ENCODE measurements at regions not wholly inside any gene's neighbourhood (a gene's known extent, or its start where the extent isn't known, plus 50 kb on each side); places are given as distances from the start of the nearest gene placed in this dataset.

DNA sequence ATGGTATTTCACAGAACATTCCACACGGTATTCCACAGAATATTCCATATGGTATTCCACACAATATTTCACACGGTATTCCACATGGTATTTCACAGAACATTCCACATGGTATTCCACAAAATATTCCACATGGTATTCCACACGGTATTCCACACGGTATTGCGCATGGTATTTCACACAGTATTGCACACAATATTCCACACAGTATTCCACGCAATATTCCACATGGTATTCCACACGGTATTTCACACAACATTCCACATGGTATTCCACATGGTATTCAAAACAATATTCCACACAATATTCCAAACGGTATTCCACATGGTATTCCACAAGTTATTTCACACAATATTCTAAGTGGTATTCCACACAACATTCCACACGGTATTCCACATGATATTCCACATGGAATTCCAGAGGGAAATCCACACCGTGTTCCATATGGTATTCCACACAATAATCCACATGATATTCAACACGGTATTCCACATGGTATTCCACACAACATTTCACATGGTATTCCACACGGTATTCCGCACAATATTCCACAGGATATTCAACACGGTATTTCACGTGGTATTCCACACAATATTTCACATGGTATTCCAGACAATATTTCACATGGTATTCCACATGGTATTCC is 136.7 kb upstream of the CHST15 start:
- Mint-ChIP-seq H3K36me3 (ENCODE audit: low read depth) (peaks cover 8% of the 10 kb centered on the region), H3K4me1 (peaks cover 21% of the 10 kb centered on the region), H3K27ac (no peak overlapping the region), H3K27me3 (ENCODE audit: low read depth) (peaks cover 13% of the 10 kb centered on the region), H3K9me3 (peaks cover 65% of the 10 kb centered on the region), H3K4me3 (no peak overlapping the region)
- TF ChIP-seq, protein P1, sequence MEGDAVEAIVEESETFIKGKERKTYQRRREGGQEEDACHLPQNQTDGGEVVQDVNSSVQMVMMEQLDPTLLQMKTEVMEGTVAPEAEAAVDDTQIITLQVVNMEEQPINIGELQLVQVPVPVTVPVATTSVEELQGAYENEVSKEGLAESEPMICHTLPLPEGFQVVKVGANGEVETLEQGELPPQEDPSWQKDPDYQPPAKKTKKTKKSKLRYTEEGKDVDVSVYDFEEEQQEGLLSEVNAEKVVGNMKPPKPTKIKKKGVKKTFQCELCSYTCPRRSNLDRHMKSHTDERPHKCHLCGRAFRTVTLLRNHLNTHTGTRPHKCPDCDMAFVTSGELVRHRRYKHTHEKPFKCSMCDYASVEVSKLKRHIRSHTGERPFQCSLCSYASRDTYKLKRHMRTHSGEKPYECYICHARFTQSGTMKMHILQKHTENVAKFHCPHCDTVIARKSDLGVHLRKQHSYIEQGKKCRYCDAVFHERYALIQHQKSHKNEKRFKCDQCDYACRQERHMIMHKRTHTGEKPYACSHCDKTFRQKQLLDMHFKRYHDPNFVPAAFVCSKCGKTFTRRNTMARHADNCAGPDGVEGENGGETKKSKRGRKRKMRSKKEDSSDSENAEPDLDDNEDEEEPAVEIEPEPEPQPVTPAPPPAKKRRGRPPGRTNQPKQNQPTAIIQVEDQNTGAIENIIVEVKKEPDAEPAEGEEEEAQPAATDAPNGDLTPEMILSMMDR (IDR thresholded peaks at IDR 0.05; ENCODE audit: unreplicated experiment in 3 of 3), result no peak

DNA sequence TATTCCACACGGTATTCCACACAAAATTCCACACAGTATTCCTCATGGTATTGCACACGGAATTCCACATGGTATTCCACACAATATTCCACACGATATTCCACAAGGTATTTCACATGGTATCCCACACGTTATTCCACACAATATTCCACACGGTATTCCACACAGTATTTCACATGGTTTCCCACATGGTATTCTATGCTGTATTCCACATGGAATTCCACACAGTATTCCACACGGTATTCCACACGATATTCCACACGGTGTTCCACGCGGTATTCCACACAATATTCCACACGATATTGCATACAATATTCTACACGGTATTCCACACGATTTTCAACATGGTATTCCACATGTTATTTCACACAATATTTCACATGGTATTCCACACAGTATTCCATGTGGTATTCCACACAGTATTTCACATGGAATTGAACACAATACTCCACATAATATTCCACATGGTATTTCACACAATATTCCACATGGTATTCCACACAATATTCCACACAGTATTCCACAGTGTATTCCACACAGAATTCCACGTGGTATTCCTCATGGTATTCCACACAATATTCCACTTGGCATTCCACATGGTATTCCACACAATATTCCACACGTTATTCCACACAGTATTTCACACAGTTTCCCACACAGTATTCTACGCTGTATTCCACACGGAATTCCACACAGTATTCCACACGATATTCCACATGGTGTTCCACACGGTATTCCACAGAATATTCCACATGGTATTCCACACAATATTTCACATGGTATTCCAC is 136.0 kb upstream of the CHST15 start:
- Mint-ChIP-seq H3K27me3 (ENCODE audit: low read depth) (peaks cover 8% of the 10 kb centered on the region), H3K4me3 (no peak overlapping the region), H3K4me1 (peaks cover 27% of the 10 kb centered on the region), H3K27ac (no peak overlapping the region), H3K36me3 (ENCODE audit: low read depth) (peaks cover 8% of the 10 kb centered on the region), H3K9me3 (peaks cover 66% of the 10 kb centered on the region)
- TF ChIP-seq, protein P1 (IDR thresholded peaks at IDR 0.05; ENCODE audit: unreplicated experiment in 3 of 3), result no peak

DNA sequence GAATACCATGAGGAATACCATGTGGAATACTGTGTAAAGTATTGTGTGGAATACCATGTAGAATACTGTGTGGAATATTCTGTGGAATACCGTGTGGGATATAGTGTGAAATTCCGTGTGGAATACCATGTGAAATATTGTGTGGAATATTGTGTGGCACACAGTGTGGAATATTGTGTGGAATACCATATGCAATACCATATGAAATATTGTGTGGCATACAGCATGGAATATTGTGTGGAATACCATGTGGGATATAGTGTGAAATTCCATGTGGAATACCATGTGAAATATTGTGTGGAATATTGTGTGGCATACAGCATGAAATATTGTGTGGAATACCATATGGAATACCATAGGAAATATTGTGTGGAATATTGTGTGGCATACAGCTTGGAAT is 135.1 kb upstream of the CHST15 start:
- no peak overlapping the region for H3K4me3 Mint-ChIP-seq
- TF ChIP-seq, protein P1 (IDR thresholded peaks at IDR 0.05; ENCODE audit: unreplicated experiment in 3 of 3), result no peak
- H3K9me3 Mint-ChIP-seq, result peaks cover 66% of the 10 kb centered on the region
- H3K27ac Mint-ChIP-seq, result no peak overlapping the region
- peaks cover 8% of the 10 kb centered on the region for H3K36me3 Mint-ChIP-seq (ENCODE audit: low read depth)
- peaks cover 27% of the 10 kb centered on the region for H3K4me1 Mint-ChIP-seq
- H3K27me3 Mint-ChIP-seq (ENCODE audit: low read depth), result peaks cover 8% of the 10 kb centered on the region

DNA sequence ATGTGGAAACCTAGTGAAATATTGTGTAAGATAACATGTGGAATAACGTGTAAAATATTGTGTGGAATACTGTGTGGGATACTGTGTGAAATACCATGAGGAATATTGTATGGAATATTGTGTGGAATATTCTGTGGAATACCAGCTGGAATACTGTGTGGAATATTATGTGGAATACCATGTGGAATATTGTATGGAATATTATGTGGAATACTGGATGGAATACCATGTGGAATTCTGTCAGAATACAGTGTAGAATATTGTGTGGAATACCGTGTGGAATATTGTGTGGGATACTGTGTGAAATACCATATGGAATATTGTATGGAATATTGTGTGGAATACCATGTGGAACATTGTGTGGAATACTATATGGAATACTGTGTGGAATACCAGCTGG is 134.6 kb upstream of the CHST15 start:
- Mint-ChIP-seq H3K4me1 (peaks cover 28% of the 10 kb centered on the region), H3K9me3 (peaks cover 63% of the 10 kb centered on the region), H3K27ac (no peak overlapping the region), H3K27me3 (ENCODE audit: low read depth) (peaks cover 8% of the 10 kb centered on the region), H3K36me3 (ENCODE audit: low read depth) (peaks cover 8% of the 10 kb centered on the region), H3K4me3 (no peak overlapping the region)
- TF ChIP-seq, protein P1 (IDR thresholded peaks at IDR 0.05; ENCODE audit: unreplicated experiment in 3 of 3), result no peak

DNA sequence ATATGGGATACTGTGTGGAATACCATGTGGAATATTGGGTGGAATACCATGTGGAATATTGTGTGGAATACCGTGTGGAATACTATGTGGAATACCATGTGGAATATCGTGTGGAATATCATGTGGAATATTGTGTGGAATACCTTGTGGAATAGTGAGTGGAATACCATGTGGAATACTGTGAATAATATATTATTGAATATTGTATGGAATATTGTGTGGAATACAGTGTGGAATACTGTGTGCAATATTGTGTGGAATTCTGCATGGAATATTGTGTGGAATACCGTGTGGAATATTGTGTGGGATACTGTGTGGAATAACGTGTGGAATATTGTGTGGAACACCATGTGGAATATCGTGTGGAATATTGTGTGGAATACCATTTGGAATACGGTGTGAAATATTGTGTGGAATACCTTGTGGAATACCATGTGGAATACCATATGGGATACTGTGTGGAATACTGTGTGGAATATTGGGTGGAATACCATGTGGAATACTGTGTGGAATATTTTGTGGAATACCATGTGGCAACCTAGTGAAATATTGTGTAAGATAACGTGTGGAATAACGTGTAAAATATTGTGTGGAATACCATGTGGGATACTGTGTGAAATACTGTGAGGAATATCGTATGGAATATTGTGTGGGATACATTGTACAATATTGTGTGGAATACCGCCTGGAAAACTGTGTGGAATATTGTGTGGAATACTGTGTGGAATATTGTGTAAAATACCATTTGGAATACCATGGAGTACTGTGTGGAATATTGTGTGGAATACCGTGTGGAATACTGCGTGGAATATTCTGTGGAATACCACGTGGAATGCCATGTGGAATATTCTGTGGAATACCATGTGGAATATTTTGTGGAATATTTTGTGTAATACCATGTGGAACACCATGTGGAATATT is 133.9 kb upstream of the CHST15 start:
- peaks cover 8% of the 10 kb centered on the region for H3K27me3 Mint-ChIP-seq (ENCODE audit: low read depth)
- TF ChIP-seq, protein P1 (IDR thresholded peaks at IDR 0.05; ENCODE audit: unreplicated experiment in 3 of 3), result no peak
- H3K27ac Mint-ChIP-seq, result no peak overlapping the region
- H3K36me3 Mint-ChIP-seq (ENCODE audit: low read depth), result peaks cover 8% of the 10 kb centered on the region
- no peak overlapping the region for H3K4me3 Mint-ChIP-seq
- H3K4me1 Mint-ChIP-seq, result peaks cover 29% of the 10 kb centered on the region
- H3K9me3 Mint-ChIP-seq, result peaks cover 58% of the 10 kb centered on the region

All from nephron (organoid).